NB4 (cell line): ENCODE measurements at regions not wholly inside any gene's neighbourhood (a gene's known extent, or its start where the extent isn't known, plus 50 kb on each side); places are given as distances from the start of the nearest gene placed in this dataset.

ENCODE experiments used
- DNase-seq: peaks from one replicate; pipeline ENCODE4 v3.0.0; 2010; ENCODE audit warnings: low read depth
- H3K4me3 ChIP-seq: one replicate; pipeline ENCODE4 v1.5.1; 2011; ENCODE audit warnings: mild to moderate bottlenecking, low read depth, low read length, moderate library complexity
- CTCF ChIP-seq: IDR thresholded peaks from one replicate; pipeline ENCODE4 v1.5.1; 2012; ENCODE audit warnings: low read depth, low read length
- MAX ChIP-seq: IDR thresholded peaks from 2 replicates; pipeline ENCODE4 v1.6.1; 2011; ENCODE audit warnings: low read depth, low read length
- MYC ChIP-seq: IDR thresholded peaks from 2 replicates; pipeline ENCODE4 v1.6.1; 2011; ENCODE audit warnings: low read depth, low read length
- POLR2A ChIP-seq: IDR thresholded peaks from 2 replicates; pipeline ENCODE4 v1.6.1; 2011; ENCODE audit warnings: mild to moderate bottlenecking; ENCODE audit not compliant: insufficient read length; ENCODE audit errors: extremely low read depth

GRCh38 chr14:49984424-49984823 lies 91.5 kb downstream of the ARF6 start:
- no peak for DNase-seq
- TF ChIP-seq MAX (no peak), POLR2A (no peak), CTCF (no peak), MYC (no peak)
- H3K4me3 ChIP-seq = no peak overlapping the region

GRCh38 chr14:49986343-49987014 lies 93.6 kb downstream of the ARF6 start:
- DNase-seq = no peak
- no peak overlapping the region for H3K4me3 ChIP-seq
- TF ChIP-seq MAX (no peak), CTCF (no peak), MYC (no peak), POLR2A (no peak)

- DNase-seq = no peak
- TF ChIP-seq POLR2A (no peak), MYC (no peak), MAX (no peak), CTCF (no peak)
- H3K4me3 ChIP-seq = no peak overlapping the region
Measured at GRCh38 chr14:49988080-49988990, 95.5 kb downstream of the ARF6 start.

- no peak for TF ChIP-seq MAX
- no peak for TF ChIP-seq CTCF
- TF ChIP-seq POLR2A = no peak
- no peak for TF ChIP-seq MYC
- H3K4me3 ChIP-seq = no peak overlapping the region
- no peak for DNase-seq
Measured at GRCh38 chr14:49989966-49990365, 97.1 kb downstream of the ARF6 start.

GRCh38 chr14:49991491-49991890 lies 98.6 kb downstream of the ARF6 start:
- H3K4me3 ChIP-seq = no peak overlapping the region
- no peak for DNase-seq
- no peak for TF ChIP-seq CTCF
- no peak for TF ChIP-seq POLR2A
